ENCODE measurements at regions not wholly inside any gene's neighbourhood (a gene's known extent, or its start where the extent isn't known, plus 50 kb on each side); places are given as distances from the start of the nearest gene placed in this dataset.

DNA sequence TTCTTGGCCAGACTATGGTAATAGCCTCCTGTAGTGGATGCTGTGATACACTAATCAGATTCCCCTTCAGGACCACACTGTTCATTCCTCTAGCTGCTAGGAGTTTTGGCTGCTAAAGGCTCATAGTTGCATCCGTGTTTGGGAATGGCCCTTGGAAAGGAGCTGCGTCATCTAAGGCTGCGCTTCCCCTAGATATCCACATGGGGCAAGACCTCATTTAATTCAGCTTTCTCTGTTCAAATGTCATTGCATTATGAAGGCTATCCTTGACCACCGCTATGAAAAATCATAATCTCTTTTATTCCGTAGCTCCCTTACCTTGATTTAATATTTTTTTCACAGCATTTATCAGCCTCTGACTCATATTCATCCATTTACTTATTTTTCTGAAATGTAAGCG is 258.3 kb upstream of the NR4A3 start:
- TF ChIP-seq CTCF (IDR thresholded peaks at IDR 0.05): no peak
- no peak for TF ChIP-seq POLR2AphosphoS5 (IDR thresholded peaks at IDR 0.05)
- TF ChIP-seq POLR2A (IDR thresholded peaks at IDR 0.05): no peak
